KMS-11 (cell line): ENCODE measurements at regions not wholly inside any gene's neighbourhood (a gene's known extent, or its start where the extent isn't known, plus 50 kb on each side); places are given as distances from the start of the nearest gene placed in this dataset.

Experiments
- H2AFZ ChIP-seq: fragments of 200-600 bp; sonication (generic); 2 replicates; pipeline ENCODE4 v1.6.1; 2016; ENCODE audit warnings: antibody characterized with exemption, mixed run types, low read depth
- H3K27ac ChIP-seq: fragments of 200-600 bp; sonication (generic); 2 replicates; pipeline ENCODE4 v1.6.1; 2016; ENCODE audit warnings: mild to moderate bottlenecking, mixed run types
- H3K27me3 ChIP-seq: fragments of 200-600 bp; sonication (generic); 2 replicates; pipeline ENCODE4 v1.6.1; 2017; ENCODE audit warnings: mild to moderate bottlenecking, low read depth, mixed run types, moderate library complexity; ENCODE audit not compliant: insufficient read depth
- H3K36me3 ChIP-seq: fragments of 200-600 bp; sonication (generic); 2 replicates; pipeline ENCODE4 v1.6.1; 2017; ENCODE audit warnings: mild to moderate bottlenecking, mixed run types; ENCODE audit not compliant: insufficient read depth
- H3K4me1 ChIP-seq: fragments of 200-600 bp; sonication (generic); 2 replicates; pipeline ENCODE4 v1.6.1; 2016; ENCODE audit warnings: mild to moderate bottlenecking, low read depth, mixed run types; ENCODE audit not compliant: poor library complexity, severe bottlenecking
- H3K4me2 ChIP-seq: fragments of 200-600 bp; sonication (generic); 2 replicates; pipeline ENCODE4 v1.7.0; 2016; ENCODE audit warnings: mild to moderate bottlenecking, mixed run types
- H3K4me3 ChIP-seq: fragments of 200-600 bp; sonication (generic); IDR thresholded peaks from 2 replicates; pipeline ENCODE4 v1.6.1; 2017; ENCODE audit warnings: low read depth, low read length, mixed read lengths; ENCODE audit not compliant: insufficient read depth
- H3K79me2 ChIP-seq: fragments of 200-600 bp; sonication (generic); 2 replicates; pipeline ENCODE4 v1.6.1; 2016; ENCODE audit warnings: low read depth, mixed run types; ENCODE audit not compliant: insufficient read depth
- H3K9ac ChIP-seq: fragments of 200-600 bp; sonication (generic); 2 replicates; pipeline ENCODE4 v1.6.1; 2016; ENCODE audit warnings: mild to moderate bottlenecking, mixed run types
- H4K20me1 ChIP-seq: fragments of 200-600 bp; sonication (generic); 2 replicates; pipeline ENCODE4 v1.6.1; 2016; ENCODE audit warnings: mild to moderate bottlenecking, mixed run types; ENCODE audit not compliant: insufficient read depth
- TF ChIP-seq, protein P1 (sequence below): fragments of 200-600 bp; sonication (generic); conservative IDR thresholded peaks from 2 replicates; pipeline ENCODE4 v1.6.1; 2017; ENCODE audit warnings: low read depth, mild to moderate bottlenecking, antibody characterized with exemption, low read length, moderate library complexity, mixed read lengths

DNA sequence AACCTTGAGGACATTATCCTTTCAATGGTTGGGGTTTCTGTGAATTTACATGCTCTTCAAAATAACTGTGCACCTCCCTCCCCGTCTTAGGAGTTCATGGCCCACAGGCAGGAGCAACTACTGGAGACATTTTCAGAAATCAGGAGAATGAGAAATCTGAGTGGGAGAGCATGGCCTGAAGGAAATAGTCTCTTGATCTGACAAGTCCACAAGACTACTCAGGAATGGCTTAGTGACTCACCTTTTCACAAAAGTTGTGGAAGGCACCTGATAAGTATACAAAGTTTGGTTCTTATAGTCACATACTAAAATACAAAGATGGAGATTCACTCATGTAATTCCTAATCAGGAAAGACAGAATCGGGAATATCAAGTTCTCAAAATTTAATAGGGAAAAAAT, 83.6 kb upstream of the NCKAP5 start:
- Histone ChIP-seq H3K27ac (no peak overlapping the region), H3K79me2 (no peaks in the 10 kb centered on the region), H3K27me3 (no peaks in the 10 kb centered on the region), H4K20me1 (no peaks in the 10 kb centered on the region), H3K4me1 (no peaks in the 10 kb centered on the region), H3K36me3 (no peaks in the 10 kb centered on the region), H3K4me2 (no peak overlapping the region), H2AFZ (no peak overlapping the region), H3K4me3 (no peak overlapping the region), H3K9ac (no peak overlapping the region)
- TF ChIP-seq, protein P1, sequence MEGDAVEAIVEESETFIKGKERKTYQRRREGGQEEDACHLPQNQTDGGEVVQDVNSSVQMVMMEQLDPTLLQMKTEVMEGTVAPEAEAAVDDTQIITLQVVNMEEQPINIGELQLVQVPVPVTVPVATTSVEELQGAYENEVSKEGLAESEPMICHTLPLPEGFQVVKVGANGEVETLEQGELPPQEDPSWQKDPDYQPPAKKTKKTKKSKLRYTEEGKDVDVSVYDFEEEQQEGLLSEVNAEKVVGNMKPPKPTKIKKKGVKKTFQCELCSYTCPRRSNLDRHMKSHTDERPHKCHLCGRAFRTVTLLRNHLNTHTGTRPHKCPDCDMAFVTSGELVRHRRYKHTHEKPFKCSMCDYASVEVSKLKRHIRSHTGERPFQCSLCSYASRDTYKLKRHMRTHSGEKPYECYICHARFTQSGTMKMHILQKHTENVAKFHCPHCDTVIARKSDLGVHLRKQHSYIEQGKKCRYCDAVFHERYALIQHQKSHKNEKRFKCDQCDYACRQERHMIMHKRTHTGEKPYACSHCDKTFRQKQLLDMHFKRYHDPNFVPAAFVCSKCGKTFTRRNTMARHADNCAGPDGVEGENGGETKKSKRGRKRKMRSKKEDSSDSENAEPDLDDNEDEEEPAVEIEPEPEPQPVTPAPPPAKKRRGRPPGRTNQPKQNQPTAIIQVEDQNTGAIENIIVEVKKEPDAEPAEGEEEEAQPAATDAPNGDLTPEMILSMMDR: no peak

DNA sequence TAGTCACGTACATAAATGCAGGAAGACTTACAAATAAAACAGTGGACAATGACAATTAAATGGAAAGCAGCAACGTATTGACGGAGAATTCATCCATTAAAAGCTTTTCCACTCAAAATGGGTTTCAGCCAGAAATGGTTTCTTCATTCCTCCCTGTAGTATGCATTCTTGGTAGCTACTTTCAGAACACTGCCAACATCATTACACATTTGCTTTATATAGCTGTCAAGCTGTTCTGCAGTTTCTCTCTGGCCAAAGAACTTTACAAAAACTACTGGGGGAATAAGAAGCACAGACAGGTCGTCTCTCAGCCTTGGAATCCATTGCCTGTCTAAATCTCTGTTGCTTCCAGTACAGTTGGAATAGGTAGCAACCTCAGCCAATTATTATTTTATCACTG, 84.1 kb upstream of the NCKAP5 start:
- Histone ChIP-seq H3K4me3 (no peak overlapping the region), H3K36me3 (no peaks in the 10 kb centered on the region), H3K27me3 (no peaks in the 10 kb centered on the region), H3K79me2 (no peaks in the 10 kb centered on the region), H3K4me1 (no peaks in the 10 kb centered on the region), H2AFZ (no peak overlapping the region), H4K20me1 (no peaks in the 10 kb centered on the region), H3K4me2 (no peak overlapping the region), H3K27ac (no peak overlapping the region), H3K9ac (no peak overlapping the region)
- TF ChIP-seq, protein P1: no peak

DNA sequence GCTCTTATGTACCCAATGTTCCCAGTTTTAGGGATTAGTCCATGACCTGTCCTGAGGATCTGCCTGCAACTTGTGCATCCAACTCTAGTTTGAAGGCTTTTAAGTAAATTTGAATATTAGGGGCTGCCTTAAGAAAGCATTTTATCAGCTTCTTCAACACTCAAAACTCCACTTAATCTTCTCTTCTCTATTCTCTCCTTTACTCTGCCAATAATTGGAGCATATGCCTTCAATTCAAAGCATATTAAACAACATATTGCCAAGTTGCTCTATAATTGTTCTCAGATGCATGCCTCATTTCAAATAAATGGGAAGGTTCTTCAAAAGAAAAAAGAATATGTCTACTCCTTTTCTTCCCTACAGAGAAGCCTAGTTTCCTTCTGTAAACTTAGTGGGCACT, 84.8 kb upstream of the NCKAP5 start:
- Histone ChIP-seq H3K27ac (no peak overlapping the region), H3K4me3 (no peak overlapping the region), H3K36me3 (no peaks in the 10 kb centered on the region), H3K9ac (no peak overlapping the region), H3K4me1 (no peaks in the 10 kb centered on the region), H3K79me2 (no peaks in the 10 kb centered on the region), H4K20me1 (no peaks in the 10 kb centered on the region), H3K4me2 (no peak overlapping the region), H2AFZ (no peak overlapping the region), H3K27me3 (no peaks in the 10 kb centered on the region)
- TF ChIP-seq, protein P1: no peak

DNA sequence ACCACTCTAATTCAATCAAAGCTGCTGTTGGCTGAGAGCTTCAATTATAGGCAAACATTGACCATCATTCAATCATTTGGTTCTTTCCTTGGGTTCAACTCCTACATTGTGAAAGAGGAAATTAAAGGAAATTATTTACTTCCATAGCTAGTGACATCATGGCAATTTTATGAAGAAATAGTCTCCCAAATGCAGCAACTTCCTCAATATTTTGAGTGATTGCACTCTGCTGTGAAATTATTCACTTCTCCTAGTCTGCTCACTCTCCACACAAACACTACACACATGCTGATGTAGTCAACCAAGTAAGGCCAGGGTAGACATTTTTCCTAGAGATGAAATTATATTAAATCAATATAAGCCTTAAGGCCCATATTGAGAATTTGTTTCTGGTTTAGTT, 86.7 kb upstream of the NCKAP5 start:
- TF ChIP-seq, protein P1: no peak
- Histone ChIP-seq H3K4me2 (no peak overlapping the region), H3K36me3 (no peaks in the 10 kb centered on the region), H3K27ac (no peak overlapping the region), H3K4me3 (no peak overlapping the region), H2AFZ (no peak overlapping the region), H4K20me1 (no peaks in the 10 kb centered on the region), H3K4me1 (no peaks in the 10 kb centered on the region), H3K9ac (no peak overlapping the region), H3K79me2 (no peaks in the 10 kb centered on the region), H3K27me3 (no peaks in the 10 kb centered on the region)

DNA sequence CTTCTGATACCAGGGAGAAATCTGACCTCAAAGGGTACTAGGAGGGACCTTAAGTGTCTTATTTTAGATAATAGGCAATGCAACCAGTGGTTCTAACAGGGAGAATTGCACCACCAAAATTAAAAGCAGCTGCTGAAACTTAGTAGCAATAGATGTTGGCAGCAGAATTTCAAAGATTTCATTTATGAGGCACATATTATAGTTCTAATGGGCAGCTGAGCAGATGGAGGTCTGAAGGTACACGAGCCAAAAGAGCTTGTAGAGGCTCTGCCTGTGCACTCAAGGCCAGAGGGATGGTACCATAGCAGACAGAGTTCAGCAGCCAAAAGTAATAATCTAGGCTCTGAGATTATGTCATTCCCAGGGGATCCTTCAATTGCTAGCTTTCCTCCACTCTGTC, 87.3 kb upstream of the NCKAP5 start:
- Histone ChIP-seq H3K4me1 (no peaks in the 10 kb centered on the region), H3K36me3 (no peaks in the 10 kb centered on the region), H3K9ac (no peak overlapping the region), H2AFZ (no peak overlapping the region), H3K27ac (no peak overlapping the region), H4K20me1 (no peaks in the 10 kb centered on the region), H3K4me3 (no peak overlapping the region), H3K4me2 (no peak overlapping the region), H3K27me3 (no peaks in the 10 kb centered on the region), H3K79me2 (no peaks in the 10 kb centered on the region)
- TF ChIP-seq, protein P1: no peak
